Ectodermal cell (in vitro differentiated cells): ENCODE measurements at regions not wholly inside any gene's neighbourhood (a gene's known extent, or its start where the extent isn't known, plus 50 kb on each side); places are given as distances from the start of the nearest gene placed in this dataset.

Source experiments
- H3K27ac ChIP-seq: 2 replicates; pipeline ENCODE4 v1.7.0; 2013; ENCODE audit warnings: mild to moderate bottlenecking, low read depth, low read length; ENCODE audit not compliant: insufficient read depth, poor library complexity, severe bottlenecking
- H3K27me3 ChIP-seq: 2 replicates; pipeline ENCODE4 v1.7.0; 2013; ENCODE audit warnings: mild to moderate bottlenecking, low read length; ENCODE audit not compliant: insufficient read depth, control insufficient read depth, poor library complexity, severe bottlenecking
- H3K36me3 ChIP-seq: one replicate; pipeline ENCODE4 v1.7.0; 2013; ENCODE audit warnings: low read length; ENCODE audit not compliant: control insufficient read depth, insufficient read depth
- H3K4me1 ChIP-seq: one replicate; pipeline ENCODE4 v1.7.0; 2013; ENCODE audit warnings: low read length; ENCODE audit not compliant: control insufficient read depth, insufficient read depth
- H3K4me3 ChIP-seq: 2 replicates; pipeline ENCODE4 v1.7.0; 2013; ENCODE audit warnings: low read depth, low read length, control low read depth; ENCODE audit not compliant: insufficient read depth
- H3K9me3 ChIP-seq: 2 replicates; pipeline ENCODE4 v1.7.0; 2013; ENCODE audit warnings: mild to moderate bottlenecking, low read length, moderate library complexity; ENCODE audit not compliant: control insufficient read depth
- WGBS, 2 experiments: methylation state at CpG; one replicate each; pipeline ENCODE4 v1.1.7; 2013; ENCODE audit warnings: missing lambda C conversion rate in 2 of 2; 5-methylcytosine and 5-hydroxymethylcytosine counted together

DNA sequence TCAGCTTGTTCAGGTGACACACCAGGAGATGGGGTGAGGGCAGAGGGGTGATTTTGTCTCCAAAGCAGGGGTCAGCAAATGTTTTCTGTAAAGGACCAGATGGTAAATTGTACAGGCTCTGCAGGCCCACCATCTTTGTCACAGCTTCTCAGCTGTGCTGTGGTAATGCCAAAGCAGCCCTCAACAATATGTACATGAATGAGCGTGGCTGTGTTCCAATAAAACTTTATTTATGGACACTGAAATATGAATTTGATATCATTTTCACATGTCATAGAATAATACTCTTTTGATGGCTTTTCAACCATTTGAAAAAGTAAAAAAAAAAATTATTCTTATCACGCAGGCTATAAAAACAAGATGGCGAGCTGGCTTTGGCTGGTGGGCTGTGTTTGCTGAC lies 206.4 kb upstream of the RPL38 start:
- no peak overlapping the region for H3K4me3 ChIP-seq
- no peaks in the 10 kb centered on the region for H3K27me3 ChIP-seq
- 93 to 95% methylated on average over 2 to 3 of the region's 3 CpGs for WGBS, 2 experiments

DNA sequence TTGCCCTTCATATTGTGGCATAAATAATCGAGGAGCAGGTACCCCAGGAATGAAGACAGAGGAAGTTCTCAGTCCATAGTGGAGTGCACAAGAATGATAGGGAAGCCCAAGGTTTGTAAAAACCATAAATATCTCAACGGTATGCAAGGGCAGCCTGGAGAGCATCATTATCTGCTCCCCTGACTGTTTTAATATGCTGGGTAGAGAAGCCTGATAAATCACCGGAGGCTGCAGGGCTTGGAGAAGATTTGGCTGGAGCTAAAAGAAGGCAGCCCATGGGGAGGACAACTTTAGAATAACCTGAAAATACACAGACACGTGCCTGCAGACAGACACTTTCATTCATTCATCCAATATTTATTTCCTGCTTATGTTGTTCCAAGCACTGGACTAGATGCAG lies 205.2 kb upstream of the RPL38 start:
- Histone ChIP-seq H3K9me3 (no peaks in the 10 kb centered on the region), H3K36me3 (no peaks in the 10 kb centered on the region), H3K4me1 (no peaks in the 10 kb centered on the region), H3K27me3 (no peaks in the 10 kb centered on the region), H3K27ac (no peak overlapping the region), H3K4me3 (no peak overlapping the region)
- WGBS, 2 experiments = 90 to 95% methylated on average over 4 of the region's 4 CpGs

More for the DNA sequence above, 206.4 kb upstream of the RPL38 start:
- Histone ChIP-seq H3K9me3 (no peaks in the 10 kb centered on the region), H3K27ac (no peak overlapping the region), H3K4me1 (no peaks in the 10 kb centered on the region), H3K36me3 (no peaks in the 10 kb centered on the region)

DNA sequence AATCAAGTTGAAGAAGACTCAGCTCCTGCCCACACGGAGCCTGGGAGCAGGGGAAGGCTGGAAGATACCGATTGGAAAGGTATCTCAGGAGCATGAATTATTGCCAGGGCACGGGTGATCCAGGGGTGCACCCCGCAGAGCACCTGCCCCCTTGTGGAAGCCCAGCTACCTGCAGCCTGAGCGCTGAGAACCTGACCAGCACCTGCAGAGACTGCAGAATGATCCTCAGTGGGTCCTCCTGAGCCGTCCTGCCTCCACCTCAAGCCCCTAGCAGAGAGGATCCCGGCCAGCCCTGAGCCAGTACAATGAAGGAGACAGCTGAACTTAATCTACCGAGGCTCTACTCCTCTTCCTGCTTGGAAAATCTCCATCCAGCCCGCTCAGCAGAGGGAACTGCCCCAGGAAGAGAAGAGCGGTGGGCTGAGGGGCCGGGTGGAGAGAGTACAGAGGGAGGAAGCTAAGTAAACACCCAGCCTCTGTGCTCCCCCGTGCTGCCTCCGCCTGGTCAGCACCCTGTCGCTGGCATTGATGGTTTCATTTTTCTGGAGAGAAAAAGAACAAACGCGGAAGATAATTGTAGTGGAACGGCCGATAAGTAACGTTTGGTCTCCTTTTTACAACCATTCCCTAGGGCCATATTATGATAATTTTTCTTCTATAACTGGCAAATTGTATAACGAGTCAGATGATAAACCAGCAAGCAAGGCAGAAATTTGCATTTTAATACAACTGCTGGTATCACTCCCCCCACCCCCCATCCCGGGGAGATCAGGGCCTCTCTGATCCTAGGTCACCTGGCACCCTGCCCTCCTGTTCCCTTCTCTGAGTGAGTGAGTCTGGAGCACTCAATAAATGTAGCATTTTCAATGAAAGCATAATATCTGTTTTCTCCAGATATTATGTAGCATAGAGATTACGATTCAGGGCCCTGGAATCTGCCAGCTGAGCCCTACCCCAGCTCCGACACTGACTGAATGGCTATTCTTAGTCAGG lies 204.5 kb upstream of the RPL38 start:
- Histone ChIP-seq H3K4me3 (no peak overlapping the region), H3K36me3 (no peaks in the 10 kb centered on the region), H3K9me3 (no peaks in the 10 kb centered on the region)

DNA sequence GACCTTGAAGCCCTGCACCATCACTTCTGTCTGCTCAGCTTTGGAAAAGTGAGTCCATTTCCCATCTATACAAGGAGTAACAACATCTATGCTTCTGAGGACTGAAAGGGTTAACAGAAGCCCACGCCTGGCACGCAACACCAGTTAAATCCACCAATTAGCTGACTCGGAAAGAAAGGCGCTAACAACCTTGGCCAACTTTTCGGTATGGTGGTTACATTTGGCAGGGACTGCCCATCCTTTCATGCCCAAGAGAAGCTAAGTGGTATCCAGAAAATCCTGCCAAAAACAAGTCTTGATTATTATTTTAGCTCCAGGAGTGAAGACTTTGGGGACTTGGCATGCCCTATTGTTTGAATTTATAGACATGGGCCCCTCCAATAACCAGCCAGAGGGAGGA lies 202.3 kb upstream of the RPL38 start:
- WGBS, 2 experiments = 89 to 93% methylated on average over 5 of the region's 5 CpGs
- no peaks in the 10 kb centered on the region for H3K4me1 ChIP-seq
- H3K27ac ChIP-seq = no peak overlapping the region
- no peak overlapping the region for H3K4me3 ChIP-seq
- no peaks in the 10 kb centered on the region for H3K27me3 ChIP-seq
- no peaks in the 10 kb centered on the region for H3K36me3 ChIP-seq
- no peaks in the 10 kb centered on the region for H3K9me3 ChIP-seq

More for the DNA sequence above, 204.5 kb upstream of the RPL38 start:
- no peak overlapping the region for H3K27ac ChIP-seq
- WGBS, 2 experiments = 61 to 62% methylated on average over 23 of the region's 23 CpGs
- no peaks in the 10 kb centered on the region for H3K4me1 ChIP-seq
- H3K27me3 ChIP-seq = no peaks in the 10 kb centered on the region

DNA sequence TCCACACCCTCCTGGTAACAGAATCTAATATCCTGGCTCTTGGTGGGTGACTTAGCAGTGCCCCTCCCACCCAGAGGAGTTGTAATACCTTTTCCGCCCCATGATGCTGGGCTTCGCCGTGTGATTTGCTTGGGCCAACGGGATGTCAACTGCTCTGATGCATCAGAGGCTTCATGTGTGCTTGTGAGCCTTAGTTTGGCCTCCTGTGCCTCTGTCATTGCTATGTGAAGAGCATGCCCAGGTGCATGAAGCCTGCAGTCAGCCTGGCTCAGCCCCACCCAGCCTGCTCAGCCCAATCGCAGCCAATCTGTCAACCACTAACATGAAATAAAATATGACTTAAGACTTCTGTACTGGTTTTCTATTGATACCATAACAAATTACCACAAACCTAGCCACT lies 201.2 kb upstream of the RPL38 start:
- no peaks in the 10 kb centered on the region for H3K4me1 ChIP-seq
- 93 to 96% methylated on average over 5 of the region's 5 CpGs for WGBS, 2 experiments
- no peaks in the 10 kb centered on the region for H3K36me3 ChIP-seq
- no peak overlapping the region for H3K4me3 ChIP-seq
- no peaks in the 10 kb centered on the region for H3K27me3 ChIP-seq
- H3K9me3 ChIP-seq = no peaks in the 10 kb centered on the region
- H3K27ac ChIP-seq = no peak overlapping the region

DNA sequence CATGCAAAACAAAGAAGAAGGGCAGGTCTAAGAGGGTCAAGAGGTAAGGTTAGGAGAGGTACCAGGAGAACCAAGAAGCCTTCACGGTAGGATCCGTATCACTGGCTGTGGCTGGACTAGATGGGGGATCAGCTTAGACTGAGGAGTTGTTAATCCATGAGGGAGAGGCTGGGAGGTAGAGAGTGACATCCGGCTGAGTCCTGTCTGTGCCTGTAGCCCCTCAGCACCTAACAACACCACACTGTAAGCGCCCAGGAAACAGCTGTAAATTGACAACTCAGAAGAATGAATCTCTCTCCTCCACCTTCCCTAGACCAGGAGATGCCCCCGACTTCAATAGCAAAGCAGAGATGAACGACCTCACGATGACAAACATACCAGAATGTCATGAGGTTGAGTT lies 199.4 kb upstream of the RPL38 start:
- Histone ChIP-seq H3K27me3 (no peaks in the 10 kb centered on the region), H3K4me1 (no peaks in the 10 kb centered on the region), H3K9me3 (no peaks in the 10 kb centered on the region), H3K27ac (no peak overlapping the region), H3K4me3 (no peak overlapping the region), H3K36me3 (no peaks in the 10 kb centered on the region)
- 87 to 92% methylated on average over 7 of the region's 7 CpGs for WGBS, 2 experiments

DNA sequence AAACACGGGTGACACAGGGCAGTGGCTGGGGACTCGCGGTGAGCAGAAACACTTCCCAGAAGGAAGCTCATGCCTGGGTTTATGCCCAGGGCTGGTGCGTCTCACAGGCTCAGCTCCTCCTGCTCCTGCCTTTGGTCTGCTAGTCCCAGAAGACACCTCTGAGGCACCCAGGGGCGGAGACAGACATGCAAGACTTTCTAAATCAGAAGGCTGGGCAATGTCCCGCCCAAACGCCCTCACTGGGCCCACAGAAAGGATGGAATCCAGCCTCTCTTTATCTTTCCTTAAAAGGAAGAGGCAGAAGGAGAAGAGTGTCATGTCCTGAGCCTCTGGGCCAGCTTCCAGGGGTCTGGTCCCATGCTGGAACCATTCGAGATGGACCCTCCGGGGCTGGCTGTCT lies 197.7 kb upstream of the RPL38 start:
- Histone ChIP-seq H3K27ac (no peak overlapping the region), H3K4me3 (no peak overlapping the region), H3K9me3 (no peaks in the 10 kb centered on the region), H3K27me3 (no peaks in the 10 kb centered on the region), H3K4me1 (peaks cover 10% of the 10 kb centered on the region), H3K36me3 (no peaks in the 10 kb centered on the region)
- 79 to 84% methylated on average over 9 of the region's 9 CpGs for WGBS, 2 experiments

DNA sequence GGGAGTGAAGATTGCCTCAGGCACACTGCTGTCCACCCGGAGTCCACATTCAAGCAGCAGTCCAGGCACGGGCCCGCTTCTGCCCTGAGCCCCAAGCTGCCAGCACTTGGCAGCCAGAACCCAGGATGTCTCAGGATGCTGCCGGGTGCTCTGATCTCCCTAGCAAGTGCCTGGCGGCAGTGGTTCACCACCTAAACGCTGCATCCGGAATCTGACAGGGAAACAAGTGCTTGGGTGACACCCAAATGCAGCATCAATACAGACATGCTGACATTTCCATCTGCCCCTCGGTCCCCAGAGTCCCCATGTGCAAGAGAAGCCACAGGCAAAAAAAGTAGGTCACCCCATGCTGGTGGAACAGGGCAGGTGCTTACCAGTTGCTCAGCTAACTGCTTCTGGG lies 197.1 kb upstream of the RPL38 start:
- Histone ChIP-seq H3K4me3 (no peak overlapping the region), H3K27ac (no peak overlapping the region)
- 94 to 95% methylated on average over 8 of the region's 8 CpGs for WGBS, 2 experiments

DNA sequence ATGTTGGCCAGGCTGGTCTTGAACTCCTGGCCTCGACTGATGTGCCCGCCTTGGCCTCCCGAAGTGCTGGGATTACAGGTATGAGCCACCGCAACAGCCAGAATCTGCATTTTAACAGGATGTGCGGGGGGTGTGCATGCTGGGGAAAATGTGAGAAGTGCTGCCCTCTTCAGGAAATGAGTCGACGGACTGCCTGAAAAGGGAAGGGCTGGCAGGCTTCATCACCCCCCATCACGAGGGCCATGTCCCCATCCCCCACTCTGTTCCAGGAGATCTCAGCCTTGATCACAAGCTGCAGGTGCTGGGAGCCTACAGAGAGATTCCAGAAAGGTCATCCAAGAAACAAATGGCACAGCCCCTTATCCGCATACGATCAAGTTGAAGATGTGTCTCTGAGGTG lies 195.3 kb upstream of the RPL38 start:
- Histone ChIP-seq H3K27ac (no peak overlapping the region), H3K36me3 (no peaks in the 10 kb centered on the region), H3K9me3 (no peaks in the 10 kb centered on the region), H3K4me3 (no peak overlapping the region), H3K27me3 (no peaks in the 10 kb centered on the region), H3K4me1 (peaks cover 23% of the 10 kb centered on the region)
- 44 to 48% methylated on average over 10 of the region's 10 CpGs for WGBS, 2 experiments

More for the DNA sequence above, 197.1 kb upstream of the RPL38 start:
- Histone ChIP-seq H3K4me1 (peaks cover 13% of the 10 kb centered on the region), H3K9me3 (no peaks in the 10 kb centered on the region), H3K27me3 (no peaks in the 10 kb centered on the region), H3K36me3 (no peaks in the 10 kb centered on the region)

DNA sequence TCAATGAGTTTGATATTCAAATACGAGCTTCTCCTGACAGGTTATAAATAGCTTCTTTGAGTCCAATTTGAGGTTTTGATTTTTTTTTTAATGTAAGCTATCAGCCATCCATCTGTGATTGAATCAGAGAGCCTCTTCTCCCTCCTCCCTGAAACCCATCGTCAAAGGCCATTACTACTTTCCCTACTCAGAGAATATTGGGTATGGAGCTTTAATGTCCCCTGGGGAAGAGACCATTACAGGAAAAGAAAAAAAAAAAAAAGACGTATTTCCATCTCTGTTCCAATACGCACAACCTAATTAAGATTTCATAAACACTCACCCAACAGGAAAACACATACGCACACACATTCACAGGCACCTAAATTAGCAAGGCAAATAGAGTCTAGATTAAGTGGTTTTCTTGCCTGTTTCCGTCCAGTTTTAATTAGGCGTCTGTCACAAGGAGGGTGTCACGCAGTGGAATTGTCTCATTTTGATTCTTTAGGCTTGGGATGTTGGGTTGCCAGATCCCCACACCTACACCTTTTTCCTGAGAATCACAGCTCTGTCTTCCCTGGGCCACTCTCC lies 194.3 kb upstream of the RPL38 start:
- no peaks in the 10 kb centered on the region for H3K27me3 ChIP-seq
- no peak overlapping the region for H3K27ac ChIP-seq
- H3K4me1 ChIP-seq = peaks cover 23% of the 10 kb centered on the region
- H3K9me3 ChIP-seq = no peaks in the 10 kb centered on the region
- H3K36me3 ChIP-seq = no peaks in the 10 kb centered on the region
- WGBS, 2 experiments = 80 to 84% methylated on average over 7 of the region's 8 CpGs
- H3K4me3 ChIP-seq = no peak overlapping the region
